ENCODE measurements at regions not wholly inside any gene's neighbourhood (a gene's known extent, or its start where the extent isn't known, plus 50 kb on each side); places are given as distances from the start of the nearest gene placed in this dataset.

DNA sequence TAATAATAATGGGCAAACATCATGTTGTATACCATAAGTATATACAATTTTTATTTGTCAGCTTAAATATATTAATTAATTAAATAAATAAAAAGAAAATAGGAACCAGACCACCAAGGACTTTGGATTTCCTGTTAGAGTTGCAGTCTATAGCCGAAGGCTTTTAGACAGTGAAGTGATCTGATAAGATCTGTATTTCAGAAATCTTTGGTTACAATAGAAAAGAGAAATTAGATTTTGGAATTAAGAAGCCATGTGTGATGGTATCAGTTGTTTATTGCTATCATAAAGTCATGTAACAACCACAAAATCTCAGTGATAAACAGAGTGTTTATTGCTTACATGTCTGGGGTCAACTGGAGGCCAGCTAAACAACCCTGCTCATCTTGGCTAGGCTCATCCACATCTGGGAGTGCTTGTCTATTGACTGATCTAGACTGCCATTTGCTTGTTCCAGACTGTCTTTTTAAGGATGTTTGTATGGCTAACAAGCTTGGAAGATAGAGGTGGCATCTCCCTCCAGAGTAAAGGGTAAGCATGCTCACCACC lies 142.1 kb upstream of the USP9X start:
- Histone ChIP-seq H3K36me3 (ENCODE audit: control insufficient read depth in 4 of 4, insufficient read depth in 4 of 4, low read length in 4 of 4) (no peaks in the 10 kb centered on the region), H3K27me3 (ENCODE audit: control insufficient read depth in 3 of 3, insufficient read depth in 3 of 3, low read length in 2 of 3) (peaks cover 2 to 9% (median 2%) of the 10 kb centered on the region in 3 donors), H3K4me3 (no peak overlapping the region), H3K27ac (ENCODE audit: low read depth in 1 of 2, low read length in 1 of 2) (no peak overlapping the region), H3K9me3 (ENCODE audit: control insufficient read depth in 4 of 4, insufficient read depth in 3 of 4, low read length in 3 of 4) (no peaks in the 10 kb centered on the region), H3K4me1 (ENCODE audit: control insufficient read depth in 5 of 5, insufficient read depth in 5 of 5, low read length in 5 of 5) (no peaks in the 10 kb centered on the region), H3K9ac (ENCODE audit: insufficient read depth in 1 of 2, low read length in 2 of 2) (no peak overlapping the region)
- DNase-seq (no peak), ATAC-seq (ENCODE audit: insufficient read depth, low FRiP score) (no peak)
- 63 to 72% methylated on average over 1 of the region's 1 CpG for WGBS, 2 donors
- no peak for TF ChIP-seq CTCF (IDR thresholded peaks at IDR 0.05; ENCODE audit: control extremely low read depth, extremely low read depth)

DNA sequence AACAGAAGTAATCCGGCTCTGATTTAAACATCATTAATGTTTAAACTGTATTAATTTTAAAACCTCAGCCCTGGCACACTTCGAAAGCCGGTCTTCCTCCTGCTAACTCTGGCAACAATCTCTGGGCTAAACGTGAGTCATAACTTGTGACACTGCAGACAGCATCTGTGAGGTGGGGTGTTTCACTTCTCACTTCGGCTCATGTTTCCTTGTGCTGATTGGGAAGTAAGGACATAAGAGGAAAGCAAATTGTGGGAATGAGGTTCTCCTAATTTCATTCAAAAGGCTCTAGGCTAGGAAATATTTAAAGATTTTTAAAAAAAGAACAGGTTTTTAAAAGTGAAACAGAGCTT lies 139.9 kb upstream of the USP9X start:
- H3K4me1 ChIP-seq (ENCODE audit: control insufficient read depth in 5 of 5, insufficient read depth in 5 of 5, low read length in 5 of 5), result no peaks in the 10 kb centered on the region
- no peaks in the 10 kb centered on the region for H3K36me3 ChIP-seq (ENCODE audit: control insufficient read depth in 4 of 4, insufficient read depth in 4 of 4, low read length in 4 of 4)
- no peaks in the 10 kb centered on the region for H3K9me3 ChIP-seq (ENCODE audit: control insufficient read depth in 4 of 4, insufficient read depth in 3 of 4, low read length in 3 of 4)
- H3K27me3 ChIP-seq (ENCODE audit: control insufficient read depth in 3 of 3, insufficient read depth in 3 of 3, low read length in 2 of 3), result peaks cover 2 to 9% (median 2%) of the 10 kb centered on the region in 3 donors
- ATAC-seq (ENCODE audit: insufficient read depth, low FRiP score) (peak; percentile 69), DNase-seq (peak in 2 of 3 donors; percentile 40 to 43)
- H3K27ac ChIP-seq (ENCODE audit: low read depth in 1 of 2, low read length in 1 of 2), result no peak overlapping the region
- TF ChIP-seq CTCF (IDR thresholded peaks at IDR 0.05; ENCODE audit: control extremely low read depth, extremely low read depth), result no peak
- no peak overlapping the region for H3K4me3 ChIP-seq
- H3K9ac ChIP-seq (ENCODE audit: insufficient read depth in 1 of 2, low read length in 2 of 2), result no peak overlapping the region
- 18 to 37% methylated on average over 5 of the region's 5 CpGs for WGBS, 2 donors

GRCh38 chrX:40947276-40947675 lies 138.0 kb upstream of the USP9X start:
- H3K36me3 ChIP-seq (ENCODE audit: control insufficient read depth in 4 of 4, insufficient read depth in 4 of 4, low read length in 4 of 4), result no peaks in the 10 kb centered on the region
- no peak for TF ChIP-seq CTCF (IDR thresholded peaks at IDR 0.05; ENCODE audit: control extremely low read depth, extremely low read depth)

DNA sequence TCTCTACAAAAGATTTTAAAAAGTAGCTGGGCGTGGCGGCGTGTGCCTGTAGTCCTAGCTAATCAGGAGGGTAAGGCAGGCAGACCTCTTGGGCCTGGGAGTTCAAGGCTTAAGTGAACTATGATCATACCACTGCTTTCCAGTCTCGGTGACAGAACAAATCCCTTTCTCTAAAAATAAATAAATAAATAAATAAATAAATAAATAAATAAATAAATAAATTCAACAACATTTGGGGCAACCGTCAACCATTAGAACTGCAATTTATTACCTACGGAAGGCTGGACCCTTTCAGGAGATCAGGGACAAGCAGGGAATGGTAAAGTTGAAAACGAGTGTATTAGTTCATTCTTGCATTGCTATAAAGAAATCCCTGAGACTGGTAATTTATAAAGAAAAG lies 136.2 kb upstream of the USP9X start:
- no peak for ATAC-seq (ENCODE audit: insufficient read depth, low FRiP score)
- Histone ChIP-seq H3K4me3 (no peak overlapping the region), H3K27me3 (ENCODE audit: control insufficient read depth in 3 of 3, insufficient read depth in 3 of 3, low read length in 2 of 3) (peaks cover 2 to 12% (median 2%) of the 10 kb centered on the region in 3 donors), H3K9me3 (ENCODE audit: control insufficient read depth in 4 of 4, insufficient read depth in 3 of 4, low read length in 3 of 4) (no peaks in the 10 kb centered on the region), H3K27ac (ENCODE audit: low read depth in 1 of 2, low read length in 1 of 2) (no peak overlapping the region), H3K36me3 (ENCODE audit: control insufficient read depth in 4 of 4, insufficient read depth in 4 of 4, low read length in 4 of 4) (no peaks in the 10 kb centered on the region), H3K9ac (ENCODE audit: insufficient read depth in 1 of 2, low read length in 2 of 2) (no peak overlapping the region), H3K4me1 (ENCODE audit: control insufficient read depth in 5 of 5, insufficient read depth in 5 of 5, low read length in 5 of 5) (no peaks in the 10 kb centered on the region)
- WGBS, 2 donors, result 83 to 85% methylated on average over 7 of the region's 7 CpGs
- no peak for TF ChIP-seq CTCF (IDR thresholded peaks at IDR 0.05; ENCODE audit: control extremely low read depth, extremely low read depth)
- no peak for DNase-seq

More at GRCh38 chrX:40947276-40947675, 138.0 kb upstream of the USP9X start:
- no peak overlapping the region for H3K9ac ChIP-seq (ENCODE audit: insufficient read depth in 1 of 2, low read length in 2 of 2)
- peaks cover 2 to 12% (median 2%) of the 10 kb centered on the region in 3 donors for H3K27me3 ChIP-seq (ENCODE audit: control insufficient read depth in 3 of 3, insufficient read depth in 3 of 3, low read length in 2 of 3)
- H3K4me3 ChIP-seq, result no peak overlapping the region
- ATAC-seq (ENCODE audit: insufficient read depth, low FRiP score), result no peak
- H3K9me3 ChIP-seq (ENCODE audit: control insufficient read depth in 4 of 4, insufficient read depth in 3 of 4, low read length in 3 of 4), result no peaks in the 10 kb centered on the region
- WGBS, 2 donors, result 71 to 83% methylated on average over 3 of the region's 3 CpGs
- H3K4me1 ChIP-seq (ENCODE audit: control insufficient read depth in 5 of 5, insufficient read depth in 5 of 5, low read length in 5 of 5), result no peaks in the 10 kb centered on the region
- no peak for DNase-seq
- no peak overlapping the region for H3K27ac ChIP-seq (ENCODE audit: low read depth in 1 of 2, low read length in 1 of 2)

Data from lung (tissue), 11 donors.